ENCODE measurements at regions not wholly inside any gene's neighbourhood (a gene's known extent, or its start where the extent isn't known, plus 50 kb on each side); places are given as distances from the start of the nearest gene placed in this dataset.

DNA sequence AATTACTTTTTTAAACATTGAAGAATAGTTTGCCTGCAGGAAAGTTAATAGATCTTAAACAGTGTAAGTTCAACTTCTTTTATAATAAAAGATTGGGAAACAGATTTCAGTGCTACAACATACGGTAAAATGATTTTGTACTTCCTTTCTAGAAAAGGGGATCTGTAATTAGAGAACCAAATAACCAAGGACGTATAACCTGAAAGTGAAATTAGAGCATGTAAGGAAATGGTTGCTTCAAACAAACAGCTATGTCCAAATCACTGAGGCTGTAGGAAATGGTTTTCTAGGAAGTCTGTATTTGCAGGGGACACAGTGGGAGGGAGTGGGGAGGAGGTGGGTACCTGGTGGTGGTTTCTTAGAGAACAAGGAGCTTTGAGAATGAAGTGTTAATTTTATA, 57.9 kb upstream of the EXOC6 start:
- no peak for TF ChIP-seq SAP30 (IDR thresholded peaks at IDR 0.05; ENCODE audit: insufficient read depth, insufficient replicate concordance, low read length)
- no peak for TF ChIP-seq SUZ12 (IDR thresholded peaks at IDR 0.05; ENCODE audit: low read length)
- TF ChIP-seq EP300 (IDR thresholded peaks at IDR 0.05; ENCODE audit: borderline replicate concordance in 1 of 2, low read depth in 2 of 2, low read length in 2 of 2), result no peak
- no peak for TF ChIP-seq USF2 (IDR thresholded peaks at IDR 0.05; ENCODE audit: low read length)
- no peak for TF ChIP-seq YY1 (IDR thresholded peaks at IDR 0.05; ENCODE audit: low read depth, low read length)
- TF ChIP-seq HDAC6 (IDR thresholded peaks at IDR 0.05; ENCODE audit: low read depth, low read length), result no peak
- TF ChIP-seq, protein P1, sequence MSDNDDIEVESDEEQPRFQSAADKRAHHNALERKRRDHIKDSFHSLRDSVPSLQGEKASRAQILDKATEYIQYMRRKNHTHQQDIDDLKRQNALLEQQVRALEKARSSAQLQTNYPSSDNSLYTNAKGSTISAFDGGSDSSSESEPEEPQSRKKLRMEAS (IDR thresholded peaks at IDR 0.05), result no peak
- TF ChIP-seq POLR2A (IDR thresholded peaks at IDR 0.05; ENCODE audit: control extremely low read depth in 1 of 2, low read depth in 2 of 2, low read length in 2 of 2), result no peak
- TF ChIP-seq CREB1 (IDR thresholded peaks at IDR 0.05), result no peak
- Histone ChIP-seq H3K36me3 (ENCODE audit: control insufficient read depth in 2 of 4, insufficient read depth in 4 of 4, low read length in 3 of 4) (no peaks in the 10 kb centered on the region), H3K4ac (replicated peaks; ENCODE audit: insufficient read length, low read depth, low read length) (no peak overlapping the region), H2AFZ (ENCODE audit: low read length) (no peak overlapping the region), H4K8ac (ENCODE audit: extremely low read depth, insufficient read depth, low read length) (no peak overlapping the region), H3K4me3 (ENCODE audit: extremely low read depth in 1 of 4, insufficient read depth in 2 of 4, low read depth in 3 of 4, low read length in 4 of 4) (no peak overlapping the region), H3K14ac (ENCODE audit: insufficient read length) (no peak overlapping the region), H3K4me2 (ENCODE audit: insufficient read depth in 1 of 2, low read depth in 2 of 2, low read length in 2 of 2) (no peak overlapping the region), H3K9ac (replicated peaks in 1 of 4; ENCODE audit: extremely low read depth in 1 of 4, low read depth in 3 of 4, low read length in 3 of 4) (no peak overlapping the region), H3K27ac (ENCODE audit: low read depth, low read length) (no peak overlapping the region), H2AK5ac (ENCODE audit: low read depth, low read length) (no peak overlapping the region), H4K91ac (replicated peaks; ENCODE audit: insufficient read length, low read length) (no peak overlapping the region), H4K20me1 (replicated peaks in 1 of 2; ENCODE audit: control insufficient read depth in 1 of 2, insufficient read depth in 2 of 2, low read length in 2 of 2) (no peaks in the 10 kb centered on the region), H3K79me1 (ENCODE audit: low read depth, low read length) (no peaks in the 10 kb centered on the region), H3K23me2 (ENCODE audit: low read depth, low read length) (no peaks in the 10 kb centered on the region), H3K56ac (replicated peaks; ENCODE audit: insufficient read length, low read depth, low read length) (no peak overlapping the region), H2BK5ac (ENCODE audit: low read depth, low read length) (no peak overlapping the region), H3K23ac (ENCODE audit: insufficient read length) (no peak overlapping the region), H3K4me1 (replicated peaks in 1 of 4; ENCODE audit: control insufficient read depth in 3 of 4, insufficient read depth in 4 of 4, low read length in 3 of 4) (peaks cover 0 to 13% (median 9%) of the 10 kb centered on the region in 4 experiments; a peak in 4 of 7 replicates), H3K79me2 (ENCODE audit: control insufficient read depth in 1 of 2, insufficient read depth in 2 of 2, low read length in 2 of 2) (no peaks in the 10 kb centered on the region), H2BK12ac (ENCODE audit: low read depth, low read length) (no peak overlapping the region), H2BK15ac (ENCODE audit: low read length) (no peak overlapping the region), H3K27me3 (replicated peaks in 1 of 4; ENCODE audit: control insufficient read depth in 3 of 4, extremely low read depth in 1 of 4, insufficient read depth in 3 of 4, low read length in 3 of 4) (no peaks in the 10 kb centered on the region; a peak in 1 of 7 replicates), H3K9me3 (ENCODE audit: insufficient read depth in 2 of 2, low read depth in 1 of 2, low read length in 1 of 2) (no peaks in the 10 kb centered on the region), H2BK120ac (replicated peaks; ENCODE audit: low read depth, low read length) (no peak overlapping the region), H4K5ac (ENCODE audit: insufficient read length, low read depth, low read length) (no peak overlapping the region), H2BK20ac (ENCODE audit: low read length) (no peak overlapping the region), H3K18ac (ENCODE audit: extremely low read depth, low read length) (no peak overlapping the region)
- ChIA-PET POLR2A (ENCODE audit: partially characterized antibody) (interaction anchor here (0.7 kb wide), 1 partner anchor 539 kb away, joined by 5 read pairs; no protein-coding TSS in a partner anchor), CTCF (ENCODE audit: partially characterized antibody) (no interaction called here)
- WGBS, 2 experiments (ENCODE audit: extremely low coverage in 1 of 2, insufficient coverage in 1 of 2, insufficient read length in 1 of 2, insufficient replicate concordance in 2 of 2, low coverage in 1 of 2, low lambda C conversion rate in 2 of 2, missing lambda C conversion rate in 1 of 2), result 93% methylated on average over 2 of the region's 2 CpGs; no CpG with 5 or more reads in 1 of the 2 experiments
- no peak for FAIRE-seq
- no peak for DNase-seq (ENCODE audit: low read depth in 1 of 2, low spot score in 2 of 2)

Measured in H1 (cell line).